Osteocyte (in vitro differentiated cells): ENCODE measurements at regions not wholly inside any gene's neighbourhood (a gene's known extent, or its start where the extent isn't known, plus 50 kb on each side); places are given as distances from the start of the nearest gene placed in this dataset.

Source experiments
- DNase-seq: peaks from one replicate; pipeline ENCODE4 v3.0.0; 2021; ENCODE audit warnings: mixed read lengths; ENCODE audit not compliant: unreplicated experiment; ENCODE audit errors: extremely low spot score
- H3K27ac Mint-ChIP-seq: one replicate; pipeline ENCODE4 v1.8.0; 2021; ENCODE audit warnings: mild to moderate bottlenecking, mixed read lengths; ENCODE audit not compliant: unreplicated experiment
- H3K27me3 Mint-ChIP-seq: one replicate; pipeline ENCODE4 v1.8.0; 2021; ENCODE audit warnings: mixed read lengths; ENCODE audit not compliant: unreplicated experiment
- H3K36me3 Mint-ChIP-seq: one replicate; pipeline ENCODE4 v1.8.0; 2021; ENCODE audit warnings: mixed read lengths; ENCODE audit not compliant: unreplicated experiment
- H3K4me1 Mint-ChIP-seq: one replicate; pipeline ENCODE4 v1.8.0; 2021; ENCODE audit warnings: mixed read lengths; ENCODE audit not compliant: unreplicated experiment
- H3K4me3 Mint-ChIP-seq: one replicate; pipeline ENCODE4 v1.8.0; 2021; ENCODE audit warnings: mild to moderate bottlenecking, moderate library complexity, mixed read lengths; ENCODE audit not compliant: unreplicated experiment
- H3K9me3 Mint-ChIP-seq: one replicate; pipeline ENCODE4 v1.8.0; 2021; ENCODE audit warnings: mixed read lengths; ENCODE audit not compliant: unreplicated experiment
- CTCF ChIP-seq: fragments of 200-600 bp; sonication (generic); IDR thresholded peaks from 2 replicates; pipeline ENCODE4 v1.5.0; 2021; ENCODE audit warnings: antibody characterized with exemption, mild to moderate bottlenecking, moderate library complexity

GRCh38 chr21:35378881-35379280 is 329.8 kb upstream of the RUNX1 start:
- no peak overlapping the region for H3K27ac Mint-ChIP-seq

GRCh38 chr21:35377505-35378090 is 328.5 kb upstream of the RUNX1 start:
- Mint-ChIP-seq H3K4me1 (peaks cover 14% of the 10 kb centered on the region), H3K4me3 (no peak overlapping the region), H3K9me3 (no peaks in the 10 kb centered on the region), H3K27ac (no peak overlapping the region), H3K36me3 (no peaks in the 10 kb centered on the region), H3K27me3 (no peaks in the 10 kb centered on the region)
- no peak for TF ChIP-seq CTCF
- no peak for DNase-seq

More at GRCh38 chr21:35378881-35379280, 329.8 kb upstream of the RUNX1 start:
- no peaks in the 10 kb centered on the region for H3K27me3 Mint-ChIP-seq
- H3K4me1 Mint-ChIP-seq: peaks cover 14% of the 10 kb centered on the region
- no peak overlapping the region for H3K4me3 Mint-ChIP-seq
- TF ChIP-seq CTCF: no peak
- no peaks in the 10 kb centered on the region for H3K36me3 Mint-ChIP-seq
- H3K9me3 Mint-ChIP-seq: no peaks in the 10 kb centered on the region
- DNase-seq: no peak

GRCh38 chr21:35376406-35377135 is 327.5 kb upstream of the RUNX1 start:
- Mint-ChIP-seq H3K27ac (no peak overlapping the region), H3K9me3 (no peaks in the 10 kb centered on the region), H3K36me3 (no peaks in the 10 kb centered on the region), H3K27me3 (no peaks in the 10 kb centered on the region), H3K4me3 (no peak overlapping the region), H3K4me1 (peaks cover 14% of the 10 kb centered on the region)
- no peak for DNase-seq
- no peak for TF ChIP-seq CTCF

GRCh38 chr21:35375115-35375514 is 326.0 kb upstream of the RUNX1 start:
- H3K27me3 Mint-ChIP-seq: no peaks in the 10 kb centered on the region
- H3K4me1 Mint-ChIP-seq: peaks cover 14% of the 10 kb centered on the region
- no peaks in the 10 kb centered on the region for H3K9me3 Mint-ChIP-seq
- H3K36me3 Mint-ChIP-seq: no peaks in the 10 kb centered on the region
- TF ChIP-seq CTCF: no peak
- H3K27ac Mint-ChIP-seq: no peak overlapping the region
- DNase-seq: no peak
- no peak overlapping the region for H3K4me3 Mint-ChIP-seq

GRCh38 chr21:35373998-35374397 is 324.9 kb upstream of the RUNX1 start:
- no peak overlapping the region for H3K27ac Mint-ChIP-seq
- no peaks in the 10 kb centered on the region for H3K9me3 Mint-ChIP-seq
- no peak overlapping the region for H3K4me3 Mint-ChIP-seq
- no peak for TF ChIP-seq CTCF
- no peak for DNase-seq
- no peaks in the 10 kb centered on the region for H3K36me3 Mint-ChIP-seq
- H3K4me1 Mint-ChIP-seq: peaks cover 14% of the 10 kb centered on the region
- no peaks in the 10 kb centered on the region for H3K27me3 Mint-ChIP-seq
